ENCODE measurements at regions not wholly inside any gene's neighbourhood (a gene's known extent, or its start where the extent isn't known, plus 50 kb on each side); places are given as distances from the start of the nearest gene placed in this dataset.
"Not testable (repeated sequence)": the region's sequence is repeated elsewhere in the genome, so short reads cannot be mapped to it uniquely, and the experiment has no call there.

DNA sequence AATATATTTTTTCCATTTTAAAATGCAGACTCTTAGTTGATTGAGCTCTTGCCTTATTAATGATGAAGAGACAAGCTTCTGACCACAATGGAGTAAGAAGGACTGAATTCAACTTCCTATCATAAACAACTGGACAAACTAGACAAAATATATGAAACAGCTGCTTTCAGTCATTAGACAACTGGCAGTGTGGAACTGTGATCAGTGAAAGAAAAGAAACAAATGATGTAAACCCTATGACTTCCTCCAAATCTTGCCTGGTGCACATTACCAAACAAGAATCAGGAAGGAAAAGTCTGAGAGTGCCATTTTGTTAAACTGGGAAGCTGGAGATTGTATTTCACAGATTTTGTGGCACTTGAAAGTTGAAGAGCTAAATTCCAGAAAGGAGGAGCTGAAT is 154.7 kb upstream of the ATXN7L3B start:
- Histone ChIP-seq H3K27ac (no peak overlapping the region), H3K27me3 (replicated peaks) (no peaks in the 10 kb centered on the region), H3K36me3 (replicated peaks) (no peaks in the 10 kb centered on the region), H3K4me3 (ENCODE audit: low read depth, low read length) (no peak overlapping the region)
- DNase-seq, result no peak
- in situ Hi-C loops (cut with HindIII; ENCODE audit: low pct_ligation_motif_present, low sequenced_read_pairs), result no loop called here
- TF ChIP-seq CTCF (IDR thresholded peaks at IDR 0.05; ENCODE audit: low read depth, low read length, missing control alignments), result no peak

GRCh38 chr12:74391283-74391682 is 146.4 kb upstream of the ATXN7L3B start:
- no peaks in the 10 kb centered on the region for H3K27me3 ChIP-seq (replicated peaks)
- no peak overlapping the region for H3K4me3 ChIP-seq (ENCODE audit: low read depth, low read length)
- in situ Hi-C loops (cut with HindIII; ENCODE audit: low pct_ligation_motif_present, low sequenced_read_pairs), result no loop called here
- no peaks in the 10 kb centered on the region for H3K36me3 ChIP-seq (replicated peaks)
- H3K27ac ChIP-seq, result no peak overlapping the region
- no peak for TF ChIP-seq CTCF (IDR thresholded peaks at IDR 0.05; ENCODE audit: low read depth, low read length, missing control alignments)
- DNase-seq, result no peak

GRCh38 chr12:74393272-74393671 is 144.4 kb upstream of the ATXN7L3B start:
- Histone ChIP-seq H3K4me3 (ENCODE audit: low read depth, low read length) (no peak overlapping the region), H3K27ac (no peak overlapping the region), H3K27me3 (replicated peaks) (no peaks in the 10 kb centered on the region), H3K36me3 (replicated peaks) (no peaks in the 10 kb centered on the region)
- DNase-seq, result no peak
- TF ChIP-seq CTCF (IDR thresholded peaks at IDR 0.05; ENCODE audit: low read depth, low read length, missing control alignments), result no peak
- in situ Hi-C loops (cut with HindIII; ENCODE audit: low pct_ligation_motif_present, low sequenced_read_pairs), result no loop called here

- Histone ChIP-seq H3K27me3 (replicated peaks) (no peaks in the 10 kb centered on the region), H3K36me3 (replicated peaks) (no peaks in the 10 kb centered on the region), H3K27ac (no peak overlapping the region), H3K4me3 (ENCODE audit: low read depth, low read length) (no peak overlapping the region)
- no peak for TF ChIP-seq CTCF (IDR thresholded peaks at IDR 0.05; ENCODE audit: low read depth, low read length, missing control alignments)
- in situ Hi-C loops (cut with HindIII; ENCODE audit: low pct_ligation_motif_present, low sequenced_read_pairs), result no loop called here
- DNase-seq, result no peak
These were observed 143.0 kb upstream of the ATXN7L3B start for GRCh38 chr12:74394647-74395046.

- H3K36me3 ChIP-seq (replicated peaks), result no peaks in the 10 kb centered on the region
- no peak overlapping the region for H3K27ac ChIP-seq
- H3K4me3 ChIP-seq (ENCODE audit: low read depth, low read length), result no peak overlapping the region
- in situ Hi-C loops (cut with HindIII; ENCODE audit: low pct_ligation_motif_present, low sequenced_read_pairs), result no loop called here
- TF ChIP-seq CTCF (IDR thresholded peaks at IDR 0.05; ENCODE audit: low read depth, low read length, missing control alignments), result no peak
- no peaks in the 10 kb centered on the region for H3K27me3 ChIP-seq (replicated peaks)
- no peak for DNase-seq
These were observed 136.6 kb upstream of the ATXN7L3B start for GRCh38 chr12:74401035-74401434.

DNA sequence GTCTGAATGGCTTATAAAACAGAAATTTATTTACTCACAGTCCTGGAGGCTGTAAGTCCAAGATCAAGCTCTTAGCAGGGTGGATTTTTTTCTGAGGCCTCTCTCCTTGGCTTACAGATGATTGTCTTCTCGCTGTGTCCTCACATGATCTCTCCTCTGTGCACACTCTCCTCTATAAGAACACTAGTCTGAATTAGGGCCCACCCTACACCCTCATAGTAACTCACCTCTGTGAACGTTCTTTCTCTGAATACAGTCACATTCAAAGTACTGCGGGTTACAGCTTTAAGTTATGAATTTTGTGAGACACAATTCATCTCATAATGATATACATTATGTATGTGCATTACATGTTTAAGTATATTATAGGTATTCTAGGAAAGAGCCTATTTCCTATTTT is 135.7 kb upstream of the ATXN7L3B start:
- in situ Hi-C loops (cut with HindIII; ENCODE audit: low pct_ligation_motif_present, low sequenced_read_pairs), result no loop called here
- H3K27me3 ChIP-seq (replicated peaks), result no peaks in the 10 kb centered on the region
- H3K36me3 ChIP-seq (replicated peaks), result no peaks in the 10 kb centered on the region
- no peak overlapping the region for H3K27ac ChIP-seq
- no peak for TF ChIP-seq CTCF (IDR thresholded peaks at IDR 0.05; ENCODE audit: low read depth, low read length, missing control alignments)
- no peak for DNase-seq
- no peak overlapping the region for H3K4me3 ChIP-seq (ENCODE audit: low read depth, low read length)

DNA sequence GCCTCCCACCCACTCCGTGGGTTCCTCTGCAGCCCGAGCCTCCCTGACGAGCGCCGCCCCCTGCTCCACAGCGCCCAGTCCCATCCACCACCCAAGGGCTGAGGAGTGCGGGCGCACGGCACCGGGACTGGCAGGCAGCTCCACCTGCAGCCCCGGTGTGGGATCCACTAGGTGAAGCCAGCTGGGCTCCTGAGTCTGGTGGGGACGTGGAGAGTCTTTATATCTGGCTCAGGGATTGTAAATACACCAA is 134.5 kb upstream of the ATXN7L3B start:
- H3K4me3 ChIP-seq (ENCODE audit: low read depth, low read length); DNase-seq; H3K27me3 ChIP-seq (replicated peaks); H3K27ac ChIP-seq; in situ Hi-C loops (cut with HindIII; ENCODE audit: low pct_ligation_motif_present, low sequenced_read_pairs); H3K36me3 ChIP-seq (replicated peaks): not testable (repeated sequence)

Measured in brain microvascular endothelial cell (primary cell).